HG03025 (cell line): ENCODE measurements at regions not wholly inside any gene's neighbourhood (a gene's known extent, or its start where the extent isn't known, plus 50 kb on each side); places are given as distances from the start of the nearest gene placed in this dataset.

Source experiments
- ATAC-seq: cut with Tn5 transposase; IDR thresholded peaks from one replicate; pipeline ENCODE4 v1.9.1; 2021; ENCODE audit warnings: mild to moderate bottlenecking, moderate library complexity; ENCODE audit not compliant: unreplicated experiment, low FRiP score

DNA sequence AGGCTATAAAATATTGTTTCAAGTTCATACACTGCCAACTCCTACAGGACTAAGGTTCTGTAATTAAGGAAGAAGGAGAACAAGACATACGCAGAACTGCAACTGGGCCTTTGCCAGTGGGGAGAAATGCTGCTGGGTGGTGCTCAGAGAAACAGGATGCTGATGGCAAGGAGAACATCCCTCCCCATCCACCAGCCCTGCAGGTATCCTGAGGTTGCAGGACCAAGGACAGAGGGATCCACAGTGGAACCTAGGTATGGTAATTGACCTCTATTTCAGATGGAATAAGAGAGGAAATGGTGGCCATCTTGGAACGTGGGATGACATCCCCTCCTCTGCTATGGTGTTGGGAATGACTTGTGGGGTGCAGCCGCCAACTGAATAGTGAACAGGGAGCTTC lies 206.3 kb upstream of the S1PR3 start:
- no peak for ATAC-seq

DNA sequence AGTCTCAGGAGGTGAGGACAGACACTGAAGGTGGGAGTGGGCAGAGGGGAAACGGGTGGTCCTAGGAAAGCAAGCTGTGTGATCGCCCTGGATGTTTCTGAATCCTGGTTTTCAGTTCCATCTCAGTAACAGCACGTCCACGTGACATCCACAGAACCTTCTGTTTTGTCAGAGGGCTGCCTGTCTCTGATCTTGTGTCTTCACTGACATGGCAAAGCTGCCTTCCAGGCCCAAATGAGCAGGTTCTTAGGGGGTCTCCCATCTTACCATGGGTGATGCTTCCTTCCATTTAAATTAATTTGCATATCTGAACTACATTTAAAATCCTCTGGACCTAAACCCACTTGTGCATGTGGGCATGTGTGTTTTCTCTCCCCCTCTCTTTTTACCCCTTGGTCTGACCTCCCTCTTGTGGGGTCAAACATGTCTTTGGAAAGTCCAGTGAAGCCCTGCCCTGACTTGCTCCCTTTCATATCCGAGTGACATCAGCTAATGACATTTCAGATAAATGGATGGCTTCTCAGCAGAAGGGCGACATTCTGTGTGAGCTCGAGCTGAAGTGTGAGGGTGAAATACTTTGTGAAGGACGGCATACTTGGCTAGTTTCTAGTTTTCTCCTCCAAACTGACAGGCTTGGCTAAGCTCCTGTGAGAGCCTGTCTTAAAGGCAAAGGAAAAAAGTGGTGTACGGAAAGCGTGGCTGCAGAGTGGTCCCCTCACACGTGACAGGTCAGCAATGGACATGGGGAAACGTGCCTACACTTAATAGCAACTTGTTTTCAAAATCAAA lies 204.8 kb upstream of the S1PR3 start:
- no peak for ATAC-seq

DNA sequence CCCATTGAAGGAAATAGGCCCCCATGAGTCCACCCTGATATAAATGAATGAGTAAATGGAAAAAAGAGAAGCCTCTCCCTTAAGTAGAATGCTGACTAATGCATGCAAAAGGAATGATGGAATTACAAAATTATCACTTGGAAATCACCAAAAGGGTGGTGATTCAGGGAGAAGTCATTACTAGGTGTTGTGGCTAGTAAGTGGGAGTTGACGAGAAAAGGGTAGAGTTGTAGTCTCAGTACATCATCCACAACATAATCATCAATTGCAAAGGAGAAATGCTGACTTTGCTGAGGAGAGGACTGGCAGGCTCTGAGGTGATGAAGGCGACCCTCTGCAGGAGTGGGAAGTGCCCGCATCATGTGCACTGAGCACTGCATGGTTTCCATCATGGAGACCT lies 201.5 kb upstream of the S1PR3 start:
- no peak for ATAC-seq

DNA sequence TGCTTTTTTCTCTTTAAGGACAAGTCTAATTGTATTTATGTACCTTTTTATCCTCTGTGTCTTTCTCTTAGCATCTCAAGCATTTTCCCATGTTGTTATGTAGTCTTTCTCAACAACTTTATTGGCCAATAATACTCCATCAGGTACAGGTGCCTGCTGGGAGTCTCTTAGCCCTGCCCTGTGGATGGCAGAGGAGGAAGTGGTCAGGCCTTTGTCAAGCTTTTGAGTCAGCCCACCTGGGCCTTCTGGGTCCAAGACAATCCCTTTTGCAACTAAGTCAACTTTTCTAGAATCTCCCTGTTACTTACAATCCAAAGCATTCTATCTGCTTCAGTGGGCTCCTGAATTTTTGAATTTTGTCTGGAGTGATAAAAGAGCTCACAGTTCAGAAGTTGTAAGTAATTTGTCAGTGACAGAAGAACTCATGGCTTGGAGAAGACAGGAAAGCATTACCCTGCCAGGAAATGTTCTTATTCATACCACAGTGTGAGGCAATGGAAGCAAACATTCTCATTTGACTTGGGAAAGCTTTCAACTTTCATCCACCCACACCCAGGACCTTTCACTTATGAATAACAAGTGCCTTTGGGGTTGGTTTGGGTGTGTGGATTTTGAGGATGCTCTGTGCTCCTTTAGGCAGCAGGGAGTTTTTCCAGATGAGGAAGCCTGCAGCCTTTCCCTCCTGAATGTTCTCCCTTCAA lies 200.0 kb upstream of the S1PR3 start:
- ATAC-seq, result no peak

DNA sequence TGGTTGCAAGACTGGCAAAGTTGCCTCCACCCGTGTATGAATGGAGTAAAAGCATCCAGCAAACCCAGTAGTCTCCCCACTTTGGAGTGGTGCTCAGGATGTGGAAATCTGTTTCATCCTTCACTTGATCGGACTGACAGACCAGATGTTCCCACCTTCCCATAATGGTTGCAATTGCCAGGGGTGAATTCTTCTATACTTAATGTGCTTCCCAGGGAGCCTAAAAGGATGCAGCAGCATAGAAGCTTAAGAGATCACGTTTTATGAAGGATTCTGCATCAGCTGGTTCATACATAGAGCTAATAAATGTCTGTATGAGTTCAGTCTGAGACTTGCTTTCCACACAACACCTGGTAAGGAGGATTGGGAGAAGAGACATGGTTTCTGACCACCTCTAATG lies 198.8 kb upstream of the S1PR3 start:
- no peak for ATAC-seq

DNA sequence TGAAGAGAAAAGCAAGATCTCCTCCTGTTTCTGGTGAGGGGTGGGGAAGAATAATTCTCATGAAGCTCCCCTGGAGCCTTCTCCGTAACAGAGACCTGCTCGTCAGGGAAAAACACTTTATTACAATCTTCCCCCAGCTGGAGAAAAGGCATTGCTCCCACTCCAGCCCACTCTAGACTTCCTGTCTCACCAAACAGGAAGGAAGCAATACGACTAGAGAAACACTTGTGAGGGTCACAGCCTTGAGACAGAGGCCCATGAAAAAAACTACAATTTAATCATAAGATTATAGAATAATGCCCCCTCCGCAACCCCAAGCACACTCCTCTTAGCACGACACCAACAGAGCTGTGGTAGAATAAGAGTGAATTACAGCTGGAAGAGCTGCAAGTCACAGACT lies 197.2 kb upstream of the S1PR3 start:
- ATAC-seq, result no peak

DNA sequence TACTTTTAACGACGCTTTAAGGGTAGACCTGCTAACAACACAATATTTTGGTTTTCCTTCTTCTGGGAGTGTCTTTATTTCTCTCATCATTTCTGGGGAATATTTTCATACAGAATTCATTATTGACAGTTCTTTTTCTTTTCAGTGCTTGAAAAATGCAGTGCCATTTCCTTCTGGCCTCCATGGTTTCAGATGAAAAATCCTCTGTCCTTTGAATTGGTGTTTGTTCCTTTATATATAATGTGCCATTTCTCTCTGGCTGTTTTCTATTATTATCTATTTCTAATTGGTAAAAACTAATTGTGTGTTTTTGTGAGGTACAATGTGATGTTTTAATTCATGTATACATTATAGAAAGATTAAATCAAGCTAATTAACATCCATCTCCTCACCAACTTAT lies 194.3 kb upstream of the S1PR3 start:
- ATAC-seq, result no peak

DNA sequence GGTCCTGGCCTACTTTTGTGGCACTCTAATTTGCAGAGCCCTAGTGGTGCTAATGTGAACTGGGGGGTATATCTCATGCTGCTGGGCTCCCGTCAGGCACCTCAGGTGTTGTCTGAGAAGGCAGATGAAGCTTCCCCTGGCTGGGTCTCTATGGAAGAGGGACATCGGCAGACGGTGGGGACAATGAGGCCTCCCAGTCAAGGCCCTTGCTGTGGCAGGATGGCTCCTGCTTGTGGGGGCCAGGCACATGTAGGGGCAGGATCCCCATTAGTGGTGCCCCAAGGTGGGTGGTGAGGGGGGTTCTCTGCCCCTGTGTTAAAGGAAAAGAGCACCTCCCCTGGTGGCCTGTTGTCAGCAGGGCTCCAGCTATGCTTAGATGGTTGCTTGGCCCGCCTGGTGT lies 192.8 kb upstream of the S1PR3 start:
- ATAC-seq, result no peak

DNA sequence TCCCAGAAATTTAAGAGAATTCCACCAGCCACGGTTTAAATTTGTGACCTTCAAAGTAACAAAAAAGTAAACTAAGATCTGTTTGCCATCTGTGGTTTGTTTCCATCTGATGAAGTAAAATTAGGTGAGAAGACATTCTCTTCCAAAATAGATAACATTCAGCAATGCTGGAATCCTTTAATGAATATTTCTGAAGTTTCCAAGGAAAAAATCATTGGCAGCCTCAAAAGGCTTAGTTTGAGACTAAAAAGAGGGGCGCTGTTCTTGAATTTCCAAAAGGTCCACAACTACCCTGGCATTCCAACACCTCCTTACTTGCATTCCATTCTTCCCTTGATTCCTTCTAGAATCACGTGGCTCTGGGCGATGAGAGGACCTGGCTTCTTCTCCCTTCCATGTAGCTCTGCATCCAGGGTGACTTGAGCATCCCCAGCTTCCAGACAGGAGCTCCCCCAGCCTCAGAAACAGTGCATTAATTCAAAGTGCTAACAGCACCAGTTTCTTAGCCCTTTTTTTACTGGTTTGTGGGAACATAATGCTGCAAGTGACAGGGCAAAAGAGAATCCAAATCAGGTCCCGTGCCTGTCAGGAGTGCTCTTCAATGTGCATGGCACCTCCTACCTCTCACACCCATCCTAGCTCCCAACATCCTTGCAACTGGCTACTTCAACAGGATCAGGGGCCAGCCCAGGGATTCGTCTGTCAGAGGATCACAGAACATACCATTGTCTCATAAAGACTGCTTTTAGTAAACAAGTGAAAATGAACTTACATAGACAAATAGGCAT lies 191.5 kb upstream of the S1PR3 start:
- ATAC-seq, result no peak

DNA sequence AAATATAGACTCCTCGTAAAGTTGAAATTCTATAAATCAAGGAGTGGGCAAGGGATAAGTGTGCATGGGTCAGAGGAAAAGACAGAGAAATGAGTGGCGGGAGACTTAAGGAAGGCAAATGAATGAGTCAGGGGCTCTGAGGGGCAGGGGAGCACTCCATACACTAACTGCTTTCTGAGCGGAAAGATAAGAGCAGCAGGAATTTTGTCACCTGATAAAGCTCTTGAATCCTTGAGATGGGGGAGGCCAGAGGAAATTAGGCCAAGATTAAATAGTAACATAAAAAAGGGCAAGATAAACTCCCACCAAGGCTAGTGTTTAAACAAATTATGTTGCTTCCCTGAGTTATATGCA lies 191.0 kb upstream of the S1PR3 start:
- no peak for ATAC-seq

DNA sequence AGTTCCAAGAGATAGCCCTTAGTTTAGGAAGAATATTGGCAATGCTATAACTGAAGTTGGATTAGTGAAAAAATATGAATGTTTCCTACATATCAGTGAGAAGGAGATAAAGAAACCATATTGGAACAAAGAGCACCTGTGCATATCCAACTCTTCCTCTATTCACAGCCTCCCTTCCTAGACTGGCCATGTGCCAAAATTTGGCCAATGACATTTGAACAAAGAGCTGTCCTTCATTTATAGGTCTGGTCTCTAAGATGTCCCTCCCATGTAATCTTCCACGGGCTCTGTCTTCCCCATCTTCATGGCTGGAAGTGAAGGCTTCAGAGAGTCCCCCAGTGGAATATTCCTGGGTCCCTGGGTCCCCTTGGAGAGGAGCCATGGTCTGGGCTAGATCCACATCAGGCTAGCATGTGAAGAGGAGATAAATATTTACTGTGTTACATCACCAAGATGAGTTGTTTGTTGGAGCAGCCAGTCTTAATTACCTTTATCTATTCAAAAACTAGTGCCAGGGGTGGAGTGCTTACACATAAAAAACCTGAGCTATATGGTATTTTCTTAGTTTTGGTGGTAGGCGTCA lies 190.0 kb upstream of the S1PR3 start:
- no peak for ATAC-seq

DNA sequence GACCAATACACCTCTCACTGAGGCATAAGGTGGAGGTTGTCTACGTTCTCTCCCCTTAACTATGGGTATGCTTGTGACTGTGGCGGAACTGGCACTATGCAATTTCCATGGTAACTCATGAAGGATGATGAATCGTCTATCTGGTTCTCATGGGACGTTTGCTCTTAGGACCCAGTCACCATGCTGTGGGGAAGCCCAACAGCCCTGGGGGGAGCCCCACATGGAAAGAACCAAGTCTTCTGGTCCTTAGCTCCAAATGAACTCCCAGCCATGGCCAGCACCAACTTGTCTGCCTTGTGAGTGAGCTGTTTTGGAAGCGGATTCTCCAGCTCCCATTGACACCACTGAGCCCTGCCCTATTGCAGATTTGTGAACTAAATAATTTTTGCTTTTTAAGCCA lies 188.7 kb upstream of the S1PR3 start:
- ATAC-seq, result no peak

DNA sequence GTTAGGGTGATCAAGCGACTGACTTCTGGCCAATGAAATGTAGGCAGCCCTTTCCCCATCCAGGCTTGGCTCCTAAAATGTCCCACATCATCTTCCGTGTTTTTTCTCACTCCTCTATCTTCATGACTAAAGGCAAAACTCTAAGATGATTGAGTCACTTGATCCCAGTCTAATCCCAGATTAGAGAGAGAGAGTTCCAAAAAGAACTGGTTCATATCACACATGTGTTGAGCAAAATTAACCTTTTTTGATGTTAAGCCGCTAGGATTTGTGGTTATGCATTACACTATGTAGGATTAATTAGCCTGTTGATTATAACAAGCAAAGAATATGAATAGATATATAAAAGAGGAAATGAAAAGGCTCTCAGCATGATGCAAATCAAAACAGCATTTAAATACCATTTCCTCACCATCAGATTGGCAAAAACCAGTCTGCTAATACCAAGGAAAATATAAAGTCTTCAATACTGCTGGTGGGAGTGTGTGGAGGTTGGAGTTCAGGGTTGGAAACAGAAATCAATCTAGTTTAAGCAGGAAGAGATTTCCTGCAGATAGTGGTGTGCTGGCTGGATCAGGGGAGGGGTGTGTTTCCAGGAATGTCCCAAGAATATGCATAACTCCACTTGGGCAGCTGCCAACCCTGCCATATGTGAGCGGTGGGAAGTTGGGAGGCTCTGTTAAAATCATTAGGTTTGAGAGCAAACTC lies 187.6 kb upstream of the S1PR3 start:
- no peak for ATAC-seq

DNA sequence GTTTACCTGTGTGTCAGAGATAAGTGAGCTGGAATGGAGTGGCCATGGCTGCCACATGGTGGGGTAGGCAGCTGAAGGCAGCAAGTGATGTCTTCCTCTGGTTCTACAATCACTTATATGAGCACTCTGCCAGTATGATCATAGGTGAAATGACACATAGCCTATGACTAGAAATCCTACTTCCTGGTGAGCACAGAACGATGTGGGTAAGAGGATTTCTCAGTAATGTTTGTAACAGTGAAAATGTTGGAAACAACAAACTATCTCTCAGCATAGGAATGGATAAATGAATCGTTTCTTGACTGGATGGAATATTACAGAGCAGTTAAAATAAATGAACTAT lies 187.0 kb upstream of the S1PR3 start:
- ATAC-seq, result no peak

DNA sequence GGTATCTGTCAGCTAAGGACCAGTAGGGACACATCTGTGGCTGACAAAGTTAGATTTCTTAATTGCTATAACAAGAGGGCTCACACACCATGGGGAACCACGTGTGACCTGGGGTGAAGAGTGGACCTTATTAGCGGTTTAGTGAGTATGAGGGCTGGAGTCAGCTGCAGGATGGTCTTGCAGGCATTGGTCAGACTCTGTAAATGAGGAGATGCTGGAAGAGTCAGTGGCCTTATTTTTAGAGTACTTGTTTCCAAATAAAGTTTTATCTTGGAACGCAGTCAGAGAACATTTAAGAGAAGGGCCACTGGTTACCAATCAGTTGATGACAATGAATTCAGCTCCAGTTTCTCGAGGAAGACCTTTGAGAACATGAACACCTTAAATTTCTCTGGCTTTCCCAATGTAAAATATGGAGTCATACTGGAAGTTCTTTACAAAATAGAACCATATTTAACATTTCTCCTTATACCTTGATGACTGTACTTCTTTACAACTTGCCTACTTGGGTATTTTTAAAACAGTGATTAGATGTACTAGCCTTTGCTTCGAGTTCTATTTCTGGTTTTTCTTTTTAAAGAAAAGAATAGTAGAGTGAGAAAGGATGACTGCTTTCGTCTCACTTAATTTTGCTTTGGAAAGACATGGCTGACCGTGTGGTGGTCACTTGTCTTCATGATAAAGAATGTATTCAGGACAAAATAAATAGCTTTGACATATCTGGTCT lies 185.9 kb upstream of the S1PR3 start:
- no peak for ATAC-seq

DNA sequence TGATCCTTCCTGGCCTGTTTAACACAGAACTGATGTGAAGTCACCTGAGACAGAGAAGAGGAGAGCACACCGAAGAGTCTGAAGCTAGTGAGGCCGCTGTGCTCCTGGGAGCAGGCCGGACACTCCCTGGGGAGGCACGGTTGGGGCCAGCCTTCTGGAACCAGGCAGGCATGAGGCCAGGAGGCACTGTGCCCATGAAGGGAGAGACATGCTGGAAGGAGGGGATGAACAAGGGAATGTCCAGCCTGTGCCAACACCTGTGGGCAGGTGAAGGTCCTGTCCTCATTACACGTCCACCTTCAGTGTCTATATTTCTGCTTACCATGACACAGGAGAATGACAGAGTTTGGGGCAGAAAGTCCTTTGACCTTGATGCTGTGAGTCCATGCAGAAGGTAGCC lies 183.8 kb upstream of the S1PR3 start:
- ATAC-seq, result no peak

DNA sequence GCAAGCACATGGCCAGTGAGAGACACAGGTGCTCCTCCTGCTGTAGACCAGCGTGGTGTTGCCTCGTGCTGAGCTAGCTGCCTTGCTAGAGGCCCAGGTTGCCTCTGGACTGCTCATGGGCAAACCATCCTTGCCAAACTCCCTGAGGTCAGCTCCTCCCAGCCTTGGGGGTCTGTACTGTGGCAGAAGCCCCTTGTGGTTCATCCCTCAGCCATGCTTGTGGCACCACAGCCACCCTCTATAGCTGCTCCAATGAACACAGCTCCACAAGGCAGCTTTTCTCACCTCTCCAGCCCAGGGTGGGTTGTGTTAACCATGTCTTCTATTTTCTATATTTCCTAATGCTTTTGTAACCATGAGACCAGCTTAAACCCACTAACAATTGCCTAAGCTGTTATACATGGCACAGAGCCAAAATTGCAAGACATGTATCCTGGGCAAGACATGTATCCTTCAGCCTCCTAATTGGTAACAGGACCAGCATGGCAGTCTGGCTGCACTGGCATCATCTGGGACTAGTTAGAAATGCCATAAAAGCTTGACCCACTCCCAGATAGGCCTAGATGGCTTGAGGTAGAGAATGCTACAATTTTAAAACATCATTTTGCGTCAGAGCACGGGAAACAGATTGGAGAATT lies 183.1 kb upstream of the S1PR3 start:
- no peak for ATAC-seq

DNA sequence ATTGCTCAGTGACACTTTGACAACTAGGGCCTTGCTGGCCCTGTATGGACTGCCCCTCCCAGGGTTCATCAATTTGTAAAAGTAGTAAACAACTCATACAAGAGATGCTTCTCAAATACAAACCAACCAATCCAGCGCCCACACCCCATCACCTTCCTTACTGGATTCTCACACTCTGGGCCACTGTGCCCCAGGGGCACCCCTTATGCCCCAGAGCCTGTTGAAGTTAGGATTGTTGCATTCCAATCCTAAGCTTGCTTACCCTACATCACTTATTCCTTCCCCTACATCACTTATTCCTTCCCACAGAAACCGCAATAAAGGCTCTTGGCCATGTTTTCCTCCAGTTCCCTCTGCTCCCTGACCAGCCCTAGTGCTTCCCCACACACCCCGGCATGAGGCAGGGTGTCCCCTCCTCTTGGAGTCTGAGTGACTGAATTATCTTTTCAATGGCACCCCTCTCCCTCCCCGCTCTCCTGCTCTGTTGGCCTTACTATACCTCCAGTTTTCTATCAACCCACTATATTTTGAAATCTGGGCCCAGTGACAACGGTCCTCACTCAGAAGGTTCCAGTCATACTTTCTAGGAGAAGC lies 182.4 kb upstream of the S1PR3 start:
- ATAC-seq, result no peak
